Stomach smooth muscle (tissue), 2 donors: ENCODE measurements at regions not wholly inside any gene's neighbourhood (a gene's known extent, or its start where the extent isn't known, plus 50 kb on each side); places are given as distances from the start of the nearest gene placed in this dataset.

Source experiments
- H3K27ac ChIP-seq: one replicate; pipeline ENCODE4 v1.7.0; 2013; ENCODE audit warnings: mild to moderate bottlenecking, low read length, inconsistent platforms
- H3K27me3 ChIP-seq, 2 donors: one replicate each; pipeline ENCODE4 v1.7.0; 2013; ENCODE audit warnings: low read length in 2 of 2; ENCODE audit not compliant: insufficient read depth in 2 of 2, control insufficient read depth in 1 of 2
- H3K36me3 ChIP-seq, 2 donors: one replicate each; pipeline ENCODE4 v1.7.0; 2013; ENCODE audit warnings: low read length in 2 of 2; ENCODE audit not compliant: control insufficient read depth in 2 of 2, insufficient read depth in 2 of 2
- H3K4me1 ChIP-seq: one replicate; pipeline ENCODE4 v1.7.0; 2013; ENCODE audit warnings: low read length; ENCODE audit not compliant: control insufficient read depth, insufficient read depth
- H3K4me3 ChIP-seq, 2 donors: one replicate each; pipeline ENCODE4 v1.7.0; 2013; ENCODE audit warnings: low read length in 2 of 2
- H3K9ac ChIP-seq, 2 donors: one replicate each; pipeline ENCODE4 v1.7.0; 2013; ENCODE audit warnings: low read length in 2 of 2, mild to moderate bottlenecking in 1 of 2
- H3K9me3 ChIP-seq, 2 donors: one replicate each; pipeline ENCODE4 v1.7.0; 2013; ENCODE audit warnings: low read length in 2 of 2; ENCODE audit not compliant: control insufficient read depth in 2 of 2
- donor health status: healthy.
- donor health status: Pancreatic carcinoma.

DNA sequence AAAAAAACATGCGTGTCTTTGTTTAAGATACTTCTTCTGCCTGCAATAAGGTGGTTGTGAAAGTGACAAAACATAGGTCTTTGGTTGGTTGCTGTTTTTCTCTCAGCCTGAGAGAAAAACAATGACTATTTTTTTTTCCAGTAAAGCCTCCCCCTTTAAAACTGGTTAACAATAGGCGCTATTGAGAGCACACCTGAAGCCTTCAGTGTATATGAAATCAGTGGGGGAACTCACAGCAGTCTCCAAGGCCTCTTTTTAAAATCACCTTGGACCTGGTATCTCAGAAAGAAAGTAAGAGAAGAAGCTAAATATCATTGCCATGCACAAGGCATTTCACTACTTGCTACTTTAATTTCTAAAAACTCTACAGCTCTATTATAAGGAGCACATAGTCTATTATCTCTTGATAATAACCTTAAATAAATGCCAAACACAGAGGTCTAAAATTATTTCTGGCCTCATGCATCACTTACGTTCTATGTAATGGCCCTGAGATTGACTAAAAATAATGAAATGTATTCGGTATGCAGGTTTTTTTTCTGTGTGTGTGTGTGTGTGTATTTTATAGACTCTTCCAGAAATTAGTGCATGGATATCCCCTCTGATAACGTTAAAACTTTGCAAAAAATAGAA lies 544.4 kb downstream of the TDRD15 start:
- H3K27me3 ChIP-seq, result no peaks in the 10 kb centered on the region
- H3K9me3 ChIP-seq, result no peaks in the 10 kb centered on the region
- H3K9ac ChIP-seq, result no peak overlapping the region
- H3K4me3 ChIP-seq, result no peak overlapping the region
- H3K4me1 ChIP-seq, result no peaks in the 10 kb centered on the region
- H3K36me3 ChIP-seq, result no peaks in the 10 kb centered on the region
- H3K27ac ChIP-seq, result no peak overlapping the region

DNA sequence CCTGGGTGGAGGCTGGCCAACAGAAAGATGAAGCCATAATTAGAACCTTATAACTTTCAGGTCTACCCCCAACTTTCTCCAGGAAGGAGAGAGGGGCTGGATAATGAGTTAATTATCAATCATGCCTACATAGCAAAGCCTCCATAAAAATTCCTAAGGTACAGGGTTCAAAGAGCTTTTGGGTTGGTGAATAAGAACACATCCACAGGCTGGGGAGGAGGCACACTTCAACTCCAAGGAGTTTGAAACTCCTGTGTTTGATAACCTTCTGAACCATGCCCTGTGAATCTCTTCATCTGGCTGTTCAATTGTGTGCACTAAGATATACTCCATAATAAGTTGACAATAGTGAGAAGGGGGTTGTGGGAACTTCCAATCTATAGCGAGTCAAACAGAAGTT lies 552.3 kb downstream of the TDRD15 start:
- no peak overlapping the region for H3K27ac ChIP-seq
- H3K36me3 ChIP-seq, result no peaks in the 10 kb centered on the region
- H3K9ac ChIP-seq, result no peak overlapping the region
- no peak overlapping the region for H3K4me3 ChIP-seq
- H3K27me3 ChIP-seq, result no peaks in the 10 kb centered on the region
- H3K4me1 ChIP-seq, result no peaks in the 10 kb centered on the region
- H3K9me3 ChIP-seq, result no peaks in the 10 kb centered on the region

DNA sequence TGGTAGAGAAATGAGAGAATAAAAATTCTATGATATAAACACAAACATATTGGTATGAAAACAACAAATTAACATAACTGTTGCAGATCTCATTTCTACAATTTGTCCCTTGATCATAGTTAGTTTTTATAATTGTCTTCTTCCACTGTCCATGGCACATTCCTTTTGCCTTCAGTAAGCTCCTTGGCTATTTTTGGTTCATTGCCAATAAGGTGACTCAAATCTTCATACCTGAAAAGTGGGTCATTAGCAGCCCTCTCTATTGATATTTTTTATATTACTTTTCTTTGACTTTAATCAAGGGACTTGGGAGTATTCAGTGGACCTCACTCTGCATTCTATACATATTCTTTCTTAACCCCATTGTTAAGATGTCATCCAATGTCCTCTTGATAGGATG lies 552.9 kb downstream of the TDRD15 start:
- H3K27ac ChIP-seq, result no peak overlapping the region
- H3K27me3 ChIP-seq, result no peaks in the 10 kb centered on the region
- H3K36me3 ChIP-seq, result no peaks in the 10 kb centered on the region
- no peak overlapping the region for H3K4me3 ChIP-seq
- H3K4me1 ChIP-seq, result no peaks in the 10 kb centered on the region
- no peaks in the 10 kb centered on the region for H3K9me3 ChIP-seq
- no peak overlapping the region for H3K9ac ChIP-seq

DNA sequence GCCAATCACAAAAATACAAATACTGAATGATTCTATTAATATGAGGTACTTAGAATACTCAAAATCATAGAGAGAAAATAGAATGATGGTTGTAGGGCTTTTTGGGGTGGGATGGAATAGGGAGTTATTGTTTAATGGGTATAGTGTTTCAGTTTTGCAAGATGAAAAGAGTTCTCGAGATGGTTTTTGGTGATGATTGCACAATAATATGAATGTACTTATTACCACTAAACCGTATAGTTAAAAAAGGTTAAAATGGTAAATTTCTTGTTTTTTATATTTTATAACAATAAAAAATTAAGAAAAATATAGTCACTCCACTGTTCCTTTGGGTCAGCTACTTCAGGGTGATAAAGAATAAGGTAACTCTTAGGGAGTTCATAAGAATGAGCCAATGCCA lies 560.1 kb downstream of the TDRD15 start:
- H3K27me3 ChIP-seq, result no peaks in the 10 kb centered on the region
- H3K27ac ChIP-seq, result no peak overlapping the region
- no peak overlapping the region for H3K9ac ChIP-seq
- H3K9me3 ChIP-seq, result no peaks in the 10 kb centered on the region
- H3K36me3 ChIP-seq, result no peaks in the 10 kb centered on the region
- H3K4me1 ChIP-seq, result no peaks in the 10 kb centered on the region
- H3K4me3 ChIP-seq, result no peak overlapping the region

DNA sequence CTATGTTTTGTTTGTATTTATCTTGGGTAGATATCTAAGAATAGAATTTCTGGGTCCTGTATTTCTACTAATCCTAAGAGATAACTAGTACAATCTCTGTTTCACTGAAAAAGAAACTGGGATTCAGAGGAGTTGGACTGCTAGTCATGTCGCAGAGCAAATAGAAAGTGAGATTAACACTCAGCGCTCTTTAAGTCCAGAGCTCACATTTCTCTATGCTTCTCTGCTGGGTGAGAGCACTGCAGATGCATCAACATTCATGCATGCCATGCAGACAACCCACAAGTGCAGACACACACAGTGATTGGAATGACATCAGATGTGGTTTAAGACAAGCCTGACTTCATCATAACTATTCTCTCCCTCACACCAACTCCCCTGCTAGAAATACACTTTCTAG lies 563.8 kb downstream of the TDRD15 start:
- no peak overlapping the region for H3K27ac ChIP-seq
- no peaks in the 10 kb centered on the region for H3K4me1 ChIP-seq
- no peaks in the 10 kb centered on the region for H3K9me3 ChIP-seq
- no peaks in the 10 kb centered on the region for H3K27me3 ChIP-seq
- no peak overlapping the region for H3K9ac ChIP-seq
- no peaks in the 10 kb centered on the region for H3K36me3 ChIP-seq
- no peak overlapping the region for H3K4me3 ChIP-seq

DNA sequence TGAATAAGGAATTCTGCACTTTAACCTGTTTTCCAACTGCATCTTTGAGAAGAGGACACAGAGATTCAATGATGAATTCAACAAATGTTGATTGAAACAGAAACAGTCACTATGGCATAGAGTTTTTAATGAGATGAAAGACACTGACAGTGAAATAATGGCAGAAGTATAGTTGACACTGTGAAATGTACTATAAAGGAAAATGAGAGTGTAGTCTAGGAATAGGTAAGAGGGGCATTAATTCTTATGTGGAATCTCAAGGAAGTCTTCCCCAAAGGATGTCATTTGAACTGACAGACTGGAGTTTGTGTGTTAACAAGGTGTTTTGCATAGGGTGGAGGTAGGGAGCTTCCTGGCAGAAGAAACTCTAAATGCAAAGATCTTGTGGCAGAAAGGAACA lies 566.2 kb downstream of the TDRD15 start:
- H3K9ac ChIP-seq, result no peak overlapping the region
- no peaks in the 10 kb centered on the region for H3K27me3 ChIP-seq
- H3K9me3 ChIP-seq, result no peaks in the 10 kb centered on the region
- H3K27ac ChIP-seq, result no peak overlapping the region
- no peaks in the 10 kb centered on the region for H3K36me3 ChIP-seq
- no peaks in the 10 kb centered on the region for H3K4me1 ChIP-seq
- no peak overlapping the region for H3K4me3 ChIP-seq

DNA sequence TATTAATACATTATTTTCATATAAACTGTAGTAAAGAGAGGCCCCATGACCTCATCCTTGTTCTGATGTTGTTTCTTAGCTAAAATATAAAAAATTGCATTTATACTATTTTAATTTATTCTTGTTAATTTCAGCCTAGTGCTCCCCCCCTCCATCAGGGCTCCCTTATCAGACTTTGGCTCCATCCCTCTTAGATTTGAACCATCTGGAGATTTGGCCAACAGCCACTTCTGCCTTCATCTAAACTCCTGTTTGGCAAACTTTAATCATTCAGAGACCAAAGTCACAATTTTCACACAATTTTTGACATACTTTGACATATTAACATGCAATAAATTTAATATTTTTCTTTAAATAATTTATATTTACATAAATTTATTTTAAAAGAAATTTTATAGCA lies 569.3 kb downstream of the TDRD15 start:
- Histone ChIP-seq H3K4me1 (no peaks in the 10 kb centered on the region), H3K36me3 (no peaks in the 10 kb centered on the region), H3K9ac (no peak overlapping the region), H3K9me3 (no peaks in the 10 kb centered on the region), H3K27ac (no peak overlapping the region), H3K4me3 (no peak overlapping the region), H3K27me3 (no peaks in the 10 kb centered on the region)

DNA sequence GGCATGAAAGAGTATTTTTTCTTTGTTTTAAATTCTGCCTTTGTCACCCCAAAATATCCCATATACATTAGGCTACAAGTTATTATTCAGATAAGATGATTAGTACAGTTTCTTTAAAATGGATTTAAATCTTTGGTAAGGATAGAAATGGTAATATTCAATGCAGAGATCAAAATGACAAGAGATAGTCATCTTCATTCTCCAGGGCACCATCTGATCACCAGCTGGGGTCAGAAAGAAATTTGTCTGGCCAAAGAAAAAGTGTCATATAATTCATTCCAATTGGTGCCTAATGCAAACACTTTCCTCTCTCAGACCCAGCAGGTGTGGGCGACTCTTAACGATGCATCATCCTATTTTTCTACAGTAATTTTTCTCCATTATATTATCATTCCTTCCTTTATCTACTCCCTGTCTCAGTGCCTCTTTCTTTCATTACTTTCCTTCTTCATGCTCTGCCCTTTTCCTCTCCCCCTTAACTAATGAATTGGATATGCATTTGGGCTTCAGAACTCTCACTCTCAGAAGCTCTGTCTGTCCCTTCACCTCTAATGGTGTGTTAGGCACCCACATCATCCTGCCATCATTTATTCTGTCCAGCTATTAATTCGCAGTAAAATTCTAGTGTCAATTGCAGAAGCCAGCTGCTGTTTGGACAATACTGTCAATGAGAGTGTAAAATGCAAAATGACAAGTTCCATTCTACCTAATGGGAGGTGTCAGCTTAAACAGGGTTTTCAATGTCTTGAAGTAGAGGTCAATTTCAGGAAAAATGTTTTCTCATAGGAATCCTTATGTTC lies 570.5 kb downstream of the TDRD15 start:
- Histone ChIP-seq H3K27ac (no peak overlapping the region), H3K9me3 (no peaks in the 10 kb centered on the region), H3K36me3 (no peaks in the 10 kb centered on the region), H3K27me3 (no peaks in the 10 kb centered on the region), H3K4me3 (no peak overlapping the region), H3K4me1 (no peaks in the 10 kb centered on the region), H3K9ac (no peak overlapping the region)

DNA sequence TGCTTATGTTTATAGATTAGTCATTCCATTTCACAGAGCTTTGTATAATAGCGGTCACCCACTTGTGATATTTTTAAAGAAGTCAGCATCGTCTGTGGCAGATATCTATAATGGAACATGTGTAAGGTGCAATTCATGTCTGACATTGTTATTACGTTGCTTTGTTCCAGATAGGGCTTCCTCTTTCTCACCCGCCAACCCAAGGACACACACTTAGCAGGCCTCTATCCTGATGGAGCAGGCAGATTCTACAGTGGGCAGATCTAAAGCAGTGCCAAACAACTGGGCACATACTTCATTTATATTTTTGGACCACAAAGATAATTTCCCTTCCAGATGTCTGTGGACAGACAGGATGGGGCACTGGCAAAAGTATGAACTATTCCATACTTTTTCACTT lies 573.1 kb downstream of the TDRD15 start:
- no peaks in the 10 kb centered on the region for H3K27me3 ChIP-seq
- no peaks in the 10 kb centered on the region for H3K4me1 ChIP-seq
- no peak overlapping the region for H3K4me3 ChIP-seq
- H3K9me3 ChIP-seq, result no peaks in the 10 kb centered on the region
- no peak overlapping the region for H3K27ac ChIP-seq
- H3K9ac ChIP-seq, result no peak overlapping the region
- no peaks in the 10 kb centered on the region for H3K36me3 ChIP-seq

DNA sequence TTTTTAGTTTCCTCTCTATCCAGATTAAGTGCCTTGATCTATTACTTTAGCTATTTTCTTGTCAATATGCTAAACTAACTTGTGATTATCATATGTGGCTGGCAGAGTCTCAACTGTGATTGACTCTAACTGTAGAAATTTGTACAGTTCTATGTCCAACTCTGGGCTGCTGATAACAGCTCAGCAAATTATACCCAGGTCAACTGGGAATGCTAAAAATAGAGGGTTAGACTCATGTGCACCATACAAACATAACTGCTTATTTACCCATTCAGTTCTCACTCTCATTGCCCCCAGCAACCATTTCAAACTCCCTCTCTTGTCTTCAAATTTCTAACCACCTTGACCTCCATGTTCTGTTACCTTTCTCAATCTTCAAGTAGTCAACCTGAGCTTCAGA lies 576.9 kb downstream of the TDRD15 start:
- no peak overlapping the region for H3K9ac ChIP-seq
- H3K4me1 ChIP-seq, result no peaks in the 10 kb centered on the region
- H3K36me3 ChIP-seq, result no peaks in the 10 kb centered on the region
- H3K4me3 ChIP-seq, result no peak overlapping the region
- no peak overlapping the region for H3K27ac ChIP-seq
- no peaks in the 10 kb centered on the region for H3K9me3 ChIP-seq
- no peaks in the 10 kb centered on the region for H3K27me3 ChIP-seq

DNA sequence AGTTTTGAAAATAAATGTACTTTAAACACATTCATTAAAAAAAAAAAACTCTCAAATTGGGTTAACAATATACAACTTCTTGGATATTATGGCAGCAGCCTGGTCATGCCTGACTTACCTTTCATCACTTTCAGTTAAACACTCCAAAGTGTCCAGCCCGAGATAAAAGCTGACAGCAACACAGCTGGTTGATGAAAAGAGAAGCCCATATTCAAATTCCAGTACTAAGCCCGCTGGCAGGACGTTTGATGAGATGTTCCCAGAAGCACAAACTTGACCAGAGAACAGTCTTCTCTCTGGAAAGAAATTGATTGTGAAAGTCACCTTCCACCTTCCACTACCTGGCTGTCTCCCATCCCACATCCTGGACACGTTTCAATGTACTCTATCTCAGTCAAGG lies 586.3 kb downstream of the TDRD15 start:
- Histone ChIP-seq H3K4me1 (no peaks in the 10 kb centered on the region), H3K9me3 (no peaks in the 10 kb centered on the region), H3K27me3 (no peaks in the 10 kb centered on the region), H3K27ac (no peak overlapping the region), H3K4me3 (no peak overlapping the region), H3K36me3 (no peaks in the 10 kb centered on the region), H3K9ac (no peak overlapping the region)
